ENCODE measurements at regions not wholly inside any gene's neighbourhood (a gene's known extent, or its start where the extent isn't known, plus 50 kb on each side); places are given as distances from the start of the nearest gene placed in this dataset.

GRCh38 chr6:125537090-125537489 is 212.3 kb upstream of the HEY2 start:
- H3K4me1 Mint-ChIP-seq: peaks cover 0 to 3% (median 0%) of the 10 kb centered on the region in 4 donors
- POLR2A ChIA-PET: no interaction called here
- no peak for DNase-seq
- H3K27me3 Mint-ChIP-seq: peaks cover 18 to 76% (median 38%) of the 10 kb centered on the region in 5 donors
- H3K9me3 Mint-ChIP-seq: no peaks in the 10 kb centered on the region
- ATAC-seq: no peak
- H3K4me3 Mint-ChIP-seq: no peak overlapping the region
- H3K36me3 Mint-ChIP-seq: no peaks in the 10 kb centered on the region
- no peak overlapping the region for H3K27ac Mint-ChIP-seq

- POLR2A ChIA-PET: no interaction called here
- no peaks in the 10 kb centered on the region for H3K4me1 Mint-ChIP-seq
- no peaks in the 10 kb centered on the region for H3K36me3 Mint-ChIP-seq
- H3K4me3 Mint-ChIP-seq: no peak overlapping the region
- ATAC-seq (no peak), DNase-seq (no peak)
- H3K9me3 Mint-ChIP-seq: no peaks in the 10 kb centered on the region
- H3K27ac Mint-ChIP-seq: no peak overlapping the region
- H3K27me3 Mint-ChIP-seq: peaks cover 17 to 71% (median 28%) of the 10 kb centered on the region in 5 donors
Observed at GRCh38 chr6:125539892-125540291, 209.5 kb upstream of the HEY2 start.

DNA sequence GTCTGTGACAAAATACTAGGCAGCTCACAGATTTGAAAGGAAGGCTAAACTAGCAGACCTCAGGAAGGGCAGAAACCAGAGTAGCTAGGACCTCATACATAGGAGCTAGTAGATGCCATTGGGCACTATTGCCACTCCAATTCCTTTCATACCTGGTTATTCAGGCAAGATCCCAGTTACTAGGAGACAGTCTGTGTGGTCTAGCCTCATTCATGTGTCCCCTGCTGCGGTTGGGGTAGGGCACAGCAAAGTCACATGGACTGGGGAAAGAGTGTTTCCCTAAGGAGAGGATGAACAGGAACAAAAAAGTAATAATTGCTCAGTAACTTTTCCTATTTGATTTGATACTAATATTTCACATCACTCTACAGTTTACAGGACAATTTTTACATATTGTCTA is 204.6 kb upstream of the HEY2 start:
- H3K27ac Mint-ChIP-seq: no peak overlapping the region
- POLR2A ChIA-PET: no interaction called here
- H3K27me3 Mint-ChIP-seq: peaks cover 8 to 33% (median 10%) of the 10 kb centered on the region in 5 donors
- no peaks in the 10 kb centered on the region for H3K9me3 Mint-ChIP-seq
- H3K4me3 Mint-ChIP-seq: no peak overlapping the region
- H3K36me3 Mint-ChIP-seq: no peaks in the 10 kb centered on the region
- no peak for ATAC-seq
- DNase-seq: no peak
- no peaks in the 10 kb centered on the region for H3K4me1 Mint-ChIP-seq

GRCh38 chr6:125546841-125547251 is 202.6 kb upstream of the HEY2 start:
- Mint-ChIP-seq H3K36me3 (no peaks in the 10 kb centered on the region), H3K4me1 (no peaks in the 10 kb centered on the region), H3K27ac (no peak overlapping the region), H3K27me3 (peaks cover 6 to 30% (median 12%) of the 10 kb centered on the region in 5 donors), H3K9me3 (no peaks in the 10 kb centered on the region), H3K4me3 (no peak overlapping the region)
- POLR2A ChIA-PET: no interaction called here
- no peak for ATAC-seq
- DNase-seq: no peak

GRCh38 chr6:125547381-125547780 is 202.1 kb upstream of the HEY2 start:
- Mint-ChIP-seq H3K27me3 (peaks cover 6 to 30% (median 9%) of the 10 kb centered on the region in 5 donors), H3K9me3 (no peaks in the 10 kb centered on the region), H3K4me3 (no peak overlapping the region), H3K4me1 (no peaks in the 10 kb centered on the region), H3K27ac (no peak overlapping the region), H3K36me3 (no peaks in the 10 kb centered on the region)
- POLR2A ChIA-PET: no interaction called here
- no peak for DNase-seq
- ATAC-seq: no peak

- H3K27ac Mint-ChIP-seq: no peak overlapping the region
- no peaks in the 10 kb centered on the region for H3K4me1 Mint-ChIP-seq
- DNase-seq (no peak), ATAC-seq (no peak)
- peaks cover 3 to 18% (median 6%) of the 10 kb centered on the region in 5 donors for H3K27me3 Mint-ChIP-seq
- no peak overlapping the region for H3K4me3 Mint-ChIP-seq
- no peaks in the 10 kb centered on the region for H3K36me3 Mint-ChIP-seq
- H3K9me3 Mint-ChIP-seq: no peaks in the 10 kb centered on the region
- POLR2A ChIA-PET: no interaction called here
Observed at GRCh38 chr6:125549202-125549884, 200.1 kb upstream of the HEY2 start.

GRCh38 chr6:125550892-125551291 is 198.5 kb upstream of the HEY2 start:
- Mint-ChIP-seq H3K27ac (no peak overlapping the region), H3K27me3 (peaks cover 0 to 16% (median 9%) of the 10 kb centered on the region in 5 donors), H3K4me1 (no peaks in the 10 kb centered on the region), H3K4me3 (no peak overlapping the region), H3K36me3 (no peaks in the 10 kb centered on the region), H3K9me3 (no peaks in the 10 kb centered on the region)
- ATAC-seq (no peak), DNase-seq (no peak)
- POLR2A ChIA-PET: no interaction called here

DNA sequence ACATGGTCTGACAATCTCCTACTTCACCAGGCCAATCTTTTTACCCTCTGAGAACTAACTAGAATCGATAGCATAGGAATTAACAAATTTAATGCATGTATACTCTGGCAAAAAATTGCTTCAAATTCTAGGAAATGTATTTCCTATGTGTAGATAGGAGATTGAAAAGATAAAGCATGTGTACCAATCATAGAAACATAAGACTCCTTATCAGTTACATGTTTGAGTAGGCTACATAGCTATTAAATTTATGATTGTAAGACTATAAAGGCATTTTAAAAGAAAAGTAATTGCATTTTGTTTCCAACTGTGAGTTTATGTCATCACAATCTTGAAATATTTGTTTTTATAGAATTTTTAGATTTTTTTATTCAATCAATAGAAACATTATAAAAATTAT is 196.6 kb upstream of the HEY2 start:
- DNase-seq: no peak
- Mint-ChIP-seq H3K4me1 (no peaks in the 10 kb centered on the region), H3K9me3 (no peaks in the 10 kb centered on the region), H3K4me3 (no peak overlapping the region), H3K27ac (no peak overlapping the region), H3K27me3 (peaks cover 3 to 28% (median 14%) of the 10 kb centered on the region in 5 donors), H3K36me3 (no peaks in the 10 kb centered on the region)
- POLR2A ChIA-PET: no interaction called here
- no peak for ATAC-seq

DNA sequence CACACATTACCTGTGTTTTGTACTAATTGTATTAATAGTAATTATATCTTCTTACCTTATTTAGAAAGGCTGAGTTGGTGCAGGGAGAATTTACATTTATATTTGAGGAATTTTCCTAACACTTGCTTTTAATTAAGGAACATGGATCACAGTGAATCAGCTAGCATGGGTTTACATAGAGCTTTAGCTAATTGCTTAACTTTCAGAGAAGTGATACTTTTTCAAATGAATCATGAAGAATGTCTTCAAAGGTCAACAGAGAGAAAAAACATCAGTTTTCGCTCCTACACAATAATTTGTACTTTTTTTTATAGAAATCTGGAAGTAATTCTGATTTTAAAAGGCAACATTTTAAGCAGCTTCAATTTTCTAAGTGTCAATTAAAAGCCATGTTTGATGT is 195.0 kb upstream of the HEY2 start:
- Mint-ChIP-seq H3K9me3 (no peaks in the 10 kb centered on the region), H3K27ac (no peak overlapping the region), H3K36me3 (no peaks in the 10 kb centered on the region), H3K4me1 (no peaks in the 10 kb centered on the region), H3K4me3 (no peak overlapping the region), H3K27me3 (peaks cover 3 to 28% (median 14%) of the 10 kb centered on the region in 5 donors)
- no peak for ATAC-seq
- POLR2A ChIA-PET: no interaction called here
- no peak for DNase-seq

- no peaks in the 10 kb centered on the region for H3K36me3 Mint-ChIP-seq
- DNase-seq (no peak), ATAC-seq (no peak)
- H3K27ac Mint-ChIP-seq: no peak overlapping the region
- peaks cover 3 to 16% (median 11%) of the 10 kb centered on the region in 5 donors for H3K27me3 Mint-ChIP-seq
- H3K9me3 Mint-ChIP-seq: no peaks in the 10 kb centered on the region
- POLR2A ChIA-PET: no interaction called here
- H3K4me3 Mint-ChIP-seq: no peak overlapping the region
- H3K4me1 Mint-ChIP-seq: peaks cover 0 to 2% (median 0%) of the 10 kb centered on the region in 4 donors
Observed at GRCh38 chr6:125558241-125558843, 191.1 kb upstream of the HEY2 start.

GRCh38 chr6:125558907-125559306 is 190.5 kb upstream of the HEY2 start:
- Mint-ChIP-seq H3K9me3 (no peaks in the 10 kb centered on the region), H3K27me3 (peaks cover 3 to 21% (median 11%) of the 10 kb centered on the region in 5 donors), H3K27ac (no peak overlapping the region), H3K4me3 (no peak overlapping the region), H3K4me1 (peaks cover 0 to 2% (median 0%) of the 10 kb centered on the region in 4 donors), H3K36me3 (no peaks in the 10 kb centered on the region)
- DNase-seq: no peak
- POLR2A ChIA-PET: no interaction called here
- no peak for ATAC-seq

GRCh38 chr6:125562156-125562555 is 187.3 kb upstream of the HEY2 start:
- Mint-ChIP-seq H3K4me3 (no peak overlapping the region), H3K9me3 (no peaks in the 10 kb centered on the region), H3K36me3 (no peaks in the 10 kb centered on the region), H3K27ac (no peak overlapping the region), H3K27me3 (peaks cover 9 to 32% (median 14%) of the 10 kb centered on the region in 5 donors), H3K4me1 (peaks cover 0 to 2% (median 0%) of the 10 kb centered on the region in 4 donors)
- POLR2A ChIA-PET: no interaction called here
- ATAC-seq (no peak), DNase-seq (no peak)

GRCh38 chr6:125564941-125565340 is 184.5 kb upstream of the HEY2 start:
- Mint-ChIP-seq H3K4me1 (peaks cover 0 to 2% (median 0%) of the 10 kb centered on the region in 4 donors), H3K4me3 (no peak overlapping the region), H3K9me3 (no peaks in the 10 kb centered on the region), H3K36me3 (no peaks in the 10 kb centered on the region), H3K27ac (no peak overlapping the region), H3K27me3 (peaks cover 11 to 32% (median 16%) of the 10 kb centered on the region in 5 donors)
- DNase-seq: no peak
- ATAC-seq: no peak
- POLR2A ChIA-PET: no interaction called here

- H3K4me1 Mint-ChIP-seq: no peaks in the 10 kb centered on the region
- H3K9me3 Mint-ChIP-seq: no peaks in the 10 kb centered on the region
- no peak overlapping the region for H3K4me3 Mint-ChIP-seq
- peaks cover 11 to 32% (median 18%) of the 10 kb centered on the region in 5 donors for H3K27me3 Mint-ChIP-seq
- no peak overlapping the region for H3K27ac Mint-ChIP-seq
- H3K36me3 Mint-ChIP-seq: no peaks in the 10 kb centered on the region
- POLR2A ChIA-PET: no interaction called here
- no peak for ATAC-seq
- DNase-seq: no peak
Observed at GRCh38 chr6:125567407-125567806, 182.0 kb upstream of the HEY2 start.

Data from naive thymus-derived CD8-positive, alpha-beta T cell (primary cell).